PC-3 (cell line): ENCODE measurements at regions not wholly inside any gene's neighbourhood (a gene's known extent, or its start where the extent isn't known, plus 50 kb on each side); places are given as distances from the start of the nearest gene placed in this dataset.

Experiments
- EZH2 ChIP-seq: fragments of 300-600 bp; sonication (generic); IDR thresholded peaks from one replicate; pipeline ENCODE4 v1.6.1; 2017; ENCODE audit warnings: antibody characterized with exemption, mild to moderate bottlenecking, low read length; ENCODE audit not compliant: unreplicated experiment
- TF ChIP-seq, protein P1 (sequence below): fragments of 300-600 bp; sonication (generic); conservative IDR thresholded peaks from 2 replicates; pipeline ENCODE4 v1.5.1; 2017; ENCODE audit warnings: antibody characterized with exemption, low read depth, mild to moderate bottlenecking, low read length

- TF ChIP-seq, protein P1, sequence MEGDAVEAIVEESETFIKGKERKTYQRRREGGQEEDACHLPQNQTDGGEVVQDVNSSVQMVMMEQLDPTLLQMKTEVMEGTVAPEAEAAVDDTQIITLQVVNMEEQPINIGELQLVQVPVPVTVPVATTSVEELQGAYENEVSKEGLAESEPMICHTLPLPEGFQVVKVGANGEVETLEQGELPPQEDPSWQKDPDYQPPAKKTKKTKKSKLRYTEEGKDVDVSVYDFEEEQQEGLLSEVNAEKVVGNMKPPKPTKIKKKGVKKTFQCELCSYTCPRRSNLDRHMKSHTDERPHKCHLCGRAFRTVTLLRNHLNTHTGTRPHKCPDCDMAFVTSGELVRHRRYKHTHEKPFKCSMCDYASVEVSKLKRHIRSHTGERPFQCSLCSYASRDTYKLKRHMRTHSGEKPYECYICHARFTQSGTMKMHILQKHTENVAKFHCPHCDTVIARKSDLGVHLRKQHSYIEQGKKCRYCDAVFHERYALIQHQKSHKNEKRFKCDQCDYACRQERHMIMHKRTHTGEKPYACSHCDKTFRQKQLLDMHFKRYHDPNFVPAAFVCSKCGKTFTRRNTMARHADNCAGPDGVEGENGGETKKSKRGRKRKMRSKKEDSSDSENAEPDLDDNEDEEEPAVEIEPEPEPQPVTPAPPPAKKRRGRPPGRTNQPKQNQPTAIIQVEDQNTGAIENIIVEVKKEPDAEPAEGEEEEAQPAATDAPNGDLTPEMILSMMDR, result no peak
- TF ChIP-seq EZH2, result no peak
These were observed 204.6 kb downstream of the RNF144A start for GRCh38 chr2:7121851-7122250.
